Ovary (tissue), 7 donors: ENCODE measurements at regions not wholly inside any gene's neighbourhood (a gene's known extent, or its start where the extent isn't known, plus 50 kb on each side); places are given as distances from the start of the nearest gene placed in this dataset.

Experiments used
- DNase-seq, 5 donors: peaks; one replicate each; pipeline ENCODE4 v3.0.0-alpha.2; 2019 to 2020
- H3K27ac ChIP-seq, 2 donors: fragments of 200-600 bp; one replicate each; pipeline versions ENCODE4 v1.5.1 to v1.8.0; 2019 to 2022
- H3K27me3 ChIP-seq: fragments of 200-600 bp; one replicate; pipeline ENCODE4 v1.8.0; 2022
- H3K36me3 ChIP-seq: fragments of 200-600 bp; sonication (generic); one replicate; pipeline ENCODE4 v1.5.1; 2019
- H3K4me1 ChIP-seq: one replicate; pipeline ENCODE4 v1.8.1; 2013; ENCODE audit warnings: mild to moderate bottlenecking, moderate library complexity; ENCODE audit not compliant: insufficient read depth
- H3K4me3 ChIP-seq: fragments of 200-600 bp; sonication (generic); one replicate; pipeline ENCODE4 v1.5.1; 2017
- H3K9me3 ChIP-seq, 2 donors: fragments of 200-600 bp in 1 of 2; sonication (generic) in 1 of 2; one replicate each; pipeline versions ENCODE4 v1.5.1 to v1.8.1; 2013 to 2019; ENCODE audit warnings: mild to moderate bottlenecking in 1 of 2, moderate library complexity in 1 of 2
- EP300 ChIP-seq: sonication (generic); formaldehyde crosslinking; IDR thresholded peaks from one replicate; pipeline ENCODE4 v1.6.1; 2017; ENCODE audit warnings: antibody characterized with exemption
- POLR2A ChIP-seq: fragments of 450-650 bp; IDR thresholded peaks from one replicate; pipeline ENCODE4 v1.6.1; 2017; ENCODE audit warnings: antibody characterized with exemption, mild to moderate bottlenecking, moderate library complexity
- WGBS, 3 donors: extraction: QIAGEN DNeasy Blood & Tissue Kit in 1 of 3; methylation state at CpG; one replicate each; pipeline versions ENCODE4 v1.1.5 to v1.1.7; 2013 to 2017; 5-methylcytosine and 5-hydroxymethylcytosine counted together
- intact Hi-C, 4 donors: fragments of 100-400 bp; cut with DNase I; formaldehyde crosslinking; loops; one replicate each; pipeline versions ENCODE4 v1.11.0 to v1.15.1; 2022 to 2023
- TF ChIP-seq, protein P1 (sequence below), 3 donors: fragments of 450-650 bp in 2 of 3; fragments of 200-600 bp in 1 of 3; IDR thresholded peaks; one replicate each; pipeline versions ENCODE4 v1.5.1 to v1.8.0; 2016 to 2022; ENCODE audit warnings: antibody characterized with exemption in 3 of 3, mild to moderate bottlenecking in 1 of 3
- donor health status: DM: no; HTN: no; CAD: no; lungs with moderate emphysema.
- donor health status: DM: no; HTN: no; CAD: no.
- donor health status: Bipolar disorder and iron deficiency.
- donor health status: DM: no; HTN: no; CAD: no.
- donor health status: DM: yes; HTN: yes; CAD: no.

- 36 to 62% (median 47%) methylated on average over 1 of the region's 1 CpG for WGBS, 3 donors
- Histone ChIP-seq H3K9me3 (no peaks in the 10 kb centered on the region), H3K4me3 (no peak overlapping the region), H3K27ac (no peak overlapping the region), H3K27me3 (no peaks in the 10 kb centered on the region), H3K36me3 (no peaks in the 10 kb centered on the region), H3K4me1 (no peaks in the 10 kb centered on the region)
- no peak for DNase-seq
- TF ChIP-seq POLR2A = no peak
- TF ChIP-seq, protein P1, sequence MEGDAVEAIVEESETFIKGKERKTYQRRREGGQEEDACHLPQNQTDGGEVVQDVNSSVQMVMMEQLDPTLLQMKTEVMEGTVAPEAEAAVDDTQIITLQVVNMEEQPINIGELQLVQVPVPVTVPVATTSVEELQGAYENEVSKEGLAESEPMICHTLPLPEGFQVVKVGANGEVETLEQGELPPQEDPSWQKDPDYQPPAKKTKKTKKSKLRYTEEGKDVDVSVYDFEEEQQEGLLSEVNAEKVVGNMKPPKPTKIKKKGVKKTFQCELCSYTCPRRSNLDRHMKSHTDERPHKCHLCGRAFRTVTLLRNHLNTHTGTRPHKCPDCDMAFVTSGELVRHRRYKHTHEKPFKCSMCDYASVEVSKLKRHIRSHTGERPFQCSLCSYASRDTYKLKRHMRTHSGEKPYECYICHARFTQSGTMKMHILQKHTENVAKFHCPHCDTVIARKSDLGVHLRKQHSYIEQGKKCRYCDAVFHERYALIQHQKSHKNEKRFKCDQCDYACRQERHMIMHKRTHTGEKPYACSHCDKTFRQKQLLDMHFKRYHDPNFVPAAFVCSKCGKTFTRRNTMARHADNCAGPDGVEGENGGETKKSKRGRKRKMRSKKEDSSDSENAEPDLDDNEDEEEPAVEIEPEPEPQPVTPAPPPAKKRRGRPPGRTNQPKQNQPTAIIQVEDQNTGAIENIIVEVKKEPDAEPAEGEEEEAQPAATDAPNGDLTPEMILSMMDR (IDR thresholded peaks at IDR 0.05) = no peak
- no peak for TF ChIP-seq EP300
- intact Hi-C loops = no loop called here
These were observed 63.5 kb upstream of the PUM3 start for GRCh38 chr9:2907411-2907810.

DNA sequence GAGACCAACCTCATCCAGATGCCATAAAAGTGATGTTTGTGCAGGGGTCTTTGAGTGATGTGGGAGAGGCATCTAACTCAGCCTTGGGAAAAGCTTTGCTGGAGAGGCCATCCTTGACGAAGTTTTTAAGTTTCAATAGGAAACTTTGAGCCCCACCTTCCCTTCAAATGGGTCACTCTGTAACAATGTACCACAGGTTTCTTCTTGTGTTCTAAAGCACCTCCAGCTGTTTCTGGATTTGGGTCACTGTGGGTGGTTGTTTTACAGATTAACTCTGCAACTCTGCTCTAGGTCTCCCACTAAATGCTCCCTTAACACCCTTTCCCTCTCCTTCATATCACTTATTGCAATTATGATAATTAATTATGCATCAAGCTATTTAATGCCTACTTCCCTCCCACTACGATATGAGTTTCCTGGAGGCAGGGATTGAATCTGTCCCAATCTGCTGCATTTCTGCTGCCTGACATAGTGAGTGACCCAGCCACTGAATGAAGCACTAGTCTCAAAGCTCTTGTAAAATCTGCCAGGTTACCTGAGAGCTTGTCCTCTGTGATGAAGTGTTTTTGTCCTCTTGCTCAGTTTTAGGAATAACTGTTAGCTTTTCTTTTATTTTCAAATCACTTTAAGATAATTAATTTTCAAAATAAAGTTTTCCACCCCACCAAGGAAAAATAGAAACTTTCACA, 60.5 kb upstream of the PUM3 start:
- 53 to 62% (median 60%) methylated on average over 2 of the region's 2 CpGs for WGBS, 3 donors
- no peaks in the 10 kb centered on the region for H3K4me1 ChIP-seq
- no peaks in the 10 kb centered on the region for H3K9me3 ChIP-seq
- no peak overlapping the region for H3K4me3 ChIP-seq
- no peaks in the 10 kb centered on the region for H3K27me3 ChIP-seq
- H3K27ac ChIP-seq = no peak overlapping the region
- TF ChIP-seq, protein P1 (IDR thresholded peaks at IDR 0.05) = no peak
- TF ChIP-seq EP300 = no peak
- no peak for TF ChIP-seq POLR2A
- DNase-seq = no peak
- intact Hi-C loops = no loop called here
- no peaks in the 10 kb centered on the region for H3K36me3 ChIP-seq
